Ovary (tissue), 7 donors: ENCODE measurements at regions not wholly inside any gene's neighbourhood (a gene's known extent, or its start where the extent isn't known, plus 50 kb on each side); places are given as distances from the start of the nearest gene placed in this dataset.

Experiments
- DNase-seq, 5 donors: peaks; one replicate each; pipeline ENCODE4 v3.0.0-alpha.2; 2019 to 2020
- H3K27ac ChIP-seq, 2 donors: fragments of 200-600 bp; one replicate each; pipeline versions ENCODE4 v1.5.1 to v1.8.0; 2019 to 2022
- H3K27me3 ChIP-seq: fragments of 200-600 bp; one replicate; pipeline ENCODE4 v1.8.0; 2022
- H3K36me3 ChIP-seq: fragments of 200-600 bp; sonication (generic); one replicate; pipeline ENCODE4 v1.5.1; 2019
- H3K4me1 ChIP-seq: one replicate; pipeline ENCODE4 v1.8.1; 2013; ENCODE audit warnings: mild to moderate bottlenecking, moderate library complexity; ENCODE audit not compliant: insufficient read depth
- H3K4me3 ChIP-seq: fragments of 200-600 bp; sonication (generic); one replicate; pipeline ENCODE4 v1.5.1; 2017
- H3K9me3 ChIP-seq, 2 donors: fragments of 200-600 bp in 1 of 2; sonication (generic) in 1 of 2; one replicate each; pipeline versions ENCODE4 v1.5.1 to v1.8.1; 2013 to 2019; ENCODE audit warnings: mild to moderate bottlenecking in 1 of 2, moderate library complexity in 1 of 2
- EP300 ChIP-seq: sonication (generic); formaldehyde crosslinking; IDR thresholded peaks from one replicate; pipeline ENCODE4 v1.6.1; 2017; ENCODE audit warnings: antibody characterized with exemption
- POLR2A ChIP-seq: fragments of 450-650 bp; IDR thresholded peaks from one replicate; pipeline ENCODE4 v1.6.1; 2017; ENCODE audit warnings: antibody characterized with exemption, mild to moderate bottlenecking, moderate library complexity
- WGBS, 3 donors: extraction: QIAGEN DNeasy Blood & Tissue Kit in 1 of 3; methylation state at CpG; one replicate each; pipeline versions ENCODE4 v1.1.5 to v1.1.7; 2013 to 2017; 5-methylcytosine and 5-hydroxymethylcytosine counted together
- intact Hi-C, 4 donors: fragments of 100-400 bp; cut with DNase I; formaldehyde crosslinking; loops; one replicate each; pipeline versions ENCODE4 v1.11.0 to v1.15.1; 2022 to 2023
- TF ChIP-seq, protein P1 (sequence below), 3 donors: fragments of 450-650 bp in 2 of 3; fragments of 200-600 bp in 1 of 3; IDR thresholded peaks; one replicate each; pipeline versions ENCODE4 v1.5.1 to v1.8.0; 2016 to 2022; ENCODE audit warnings: antibody characterized with exemption in 3 of 3, mild to moderate bottlenecking in 1 of 3
- donor health status: DM: no; HTN: no; CAD: no; lungs with moderate emphysema.
- donor health status: DM: no; HTN: no; CAD: no.
- donor health status: Bipolar disorder and iron deficiency.
- donor health status: DM: no; HTN: no; CAD: no.
- donor health status: DM: yes; HTN: yes; CAD: no.

DNA sequence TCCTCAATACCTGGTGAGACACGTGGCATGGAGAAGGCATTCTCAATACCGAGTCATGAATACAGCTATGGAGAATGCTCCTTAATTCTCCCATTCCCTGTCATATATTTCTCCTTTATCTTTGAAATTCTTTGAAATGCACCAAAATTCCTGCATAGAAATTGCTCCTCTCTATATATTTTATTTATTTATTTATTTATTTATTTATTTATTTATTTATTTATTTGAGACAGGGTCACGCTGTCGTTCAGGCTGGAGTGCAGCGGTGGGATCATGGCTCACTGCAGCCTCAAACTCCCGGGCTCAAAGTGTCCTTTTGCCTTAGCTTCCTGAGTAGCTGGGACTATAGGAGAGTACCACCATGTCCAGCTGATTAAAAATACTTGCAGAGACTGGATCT is 190.3 kb upstream of the MAF start:
- H3K4me3 ChIP-seq, result no peak overlapping the region
- H3K9me3 ChIP-seq, result no peaks in the 10 kb centered on the region
- H3K36me3 ChIP-seq, result no peaks in the 10 kb centered on the region
- DNase-seq, result no peak
- H3K27me3 ChIP-seq, result no peaks in the 10 kb centered on the region
- WGBS, 3 donors, result 80 to 97% (median 85%) methylated on average over 6 of the region's 6 CpGs
- intact Hi-C loops, result no loop called here
- TF ChIP-seq, protein P1, sequence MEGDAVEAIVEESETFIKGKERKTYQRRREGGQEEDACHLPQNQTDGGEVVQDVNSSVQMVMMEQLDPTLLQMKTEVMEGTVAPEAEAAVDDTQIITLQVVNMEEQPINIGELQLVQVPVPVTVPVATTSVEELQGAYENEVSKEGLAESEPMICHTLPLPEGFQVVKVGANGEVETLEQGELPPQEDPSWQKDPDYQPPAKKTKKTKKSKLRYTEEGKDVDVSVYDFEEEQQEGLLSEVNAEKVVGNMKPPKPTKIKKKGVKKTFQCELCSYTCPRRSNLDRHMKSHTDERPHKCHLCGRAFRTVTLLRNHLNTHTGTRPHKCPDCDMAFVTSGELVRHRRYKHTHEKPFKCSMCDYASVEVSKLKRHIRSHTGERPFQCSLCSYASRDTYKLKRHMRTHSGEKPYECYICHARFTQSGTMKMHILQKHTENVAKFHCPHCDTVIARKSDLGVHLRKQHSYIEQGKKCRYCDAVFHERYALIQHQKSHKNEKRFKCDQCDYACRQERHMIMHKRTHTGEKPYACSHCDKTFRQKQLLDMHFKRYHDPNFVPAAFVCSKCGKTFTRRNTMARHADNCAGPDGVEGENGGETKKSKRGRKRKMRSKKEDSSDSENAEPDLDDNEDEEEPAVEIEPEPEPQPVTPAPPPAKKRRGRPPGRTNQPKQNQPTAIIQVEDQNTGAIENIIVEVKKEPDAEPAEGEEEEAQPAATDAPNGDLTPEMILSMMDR (IDR thresholded peaks at IDR 0.05), result no peak
- TF ChIP-seq POLR2A, result no peak
- no peak for TF ChIP-seq EP300
- H3K4me1 ChIP-seq, result peaks cover 15% of the 10 kb centered on the region
- no peak overlapping the region for H3K27ac ChIP-seq

GRCh38 chr16:79788949-79789348 is 188.4 kb upstream of the MAF start:
- H3K36me3 ChIP-seq, result no peaks in the 10 kb centered on the region
- H3K4me3 ChIP-seq, result no peak overlapping the region
- H3K27ac ChIP-seq, result no peak overlapping the region
- TF ChIP-seq POLR2A (no peak), EP300 (no peak)
- TF ChIP-seq, protein P1 (IDR thresholded peaks at IDR 0.05), result no peak
- H3K4me1 ChIP-seq, result peaks cover 8% of the 10 kb centered on the region
- H3K27me3 ChIP-seq, result no peaks in the 10 kb centered on the region
- 75 to 91% (median 76%) methylated on average over 5 of the region's 5 CpGs for WGBS, 3 donors
- no peak for DNase-seq
- intact Hi-C loops, result no loop called here
- H3K9me3 ChIP-seq, result no peaks in the 10 kb centered on the region

DNA sequence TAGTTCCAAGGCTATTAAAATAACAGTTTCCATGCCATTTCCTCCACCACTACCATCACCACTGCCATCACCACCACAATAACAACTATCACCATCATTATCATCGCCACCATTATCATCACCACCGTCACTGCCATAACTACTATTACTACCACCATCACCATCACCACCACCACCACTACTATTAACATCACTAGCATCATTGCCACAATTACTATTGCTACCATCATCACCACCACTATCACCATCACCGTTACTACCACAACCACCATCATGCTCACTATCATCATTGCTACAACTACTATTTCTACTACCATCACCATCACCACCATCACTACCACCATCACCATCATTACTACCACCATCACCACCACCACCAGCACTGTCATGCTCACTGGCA is 185.9 kb upstream of the MAF start:
- no peaks in the 10 kb centered on the region for H3K27me3 ChIP-seq
- H3K27ac ChIP-seq, result no peak overlapping the region
- H3K4me1 ChIP-seq, result peaks cover 5% of the 10 kb centered on the region
- intact Hi-C loops, result no loop called here
- H3K9me3 ChIP-seq, result no peaks in the 10 kb centered on the region
- no peak for DNase-seq
- H3K4me3 ChIP-seq, result no peak overlapping the region
- WGBS, 3 donors, result 95 to 98% (median 97%) methylated on average over 3 of the region's 3 CpGs
- TF ChIP-seq POLR2A (no peak), EP300 (no peak)
- TF ChIP-seq, protein P1 (IDR thresholded peaks at IDR 0.05), result no peak
- H3K36me3 ChIP-seq, result no peaks in the 10 kb centered on the region

- intact Hi-C loops, result no loop called here
- Histone ChIP-seq H3K4me1 (peaks cover 2% of the 10 kb centered on the region), H3K4me3 (no peak overlapping the region), H3K27ac (no peak overlapping the region), H3K27me3 (no peaks in the 10 kb centered on the region), H3K9me3 (no peaks in the 10 kb centered on the region), H3K36me3 (no peaks in the 10 kb centered on the region)
- TF ChIP-seq EP300, result no peak
- TF ChIP-seq, protein P1 (IDR thresholded peaks at IDR 0.05), result no peak
- TF ChIP-seq POLR2A, result no peak
- WGBS, 3 donors, result 14 to 47% (median 21%) methylated on average over 5 of the region's 5 CpGs
- no peak for DNase-seq
These were observed 183.5 kb upstream of the MAF start for GRCh38 chr16:79784007-79784406.

DNA sequence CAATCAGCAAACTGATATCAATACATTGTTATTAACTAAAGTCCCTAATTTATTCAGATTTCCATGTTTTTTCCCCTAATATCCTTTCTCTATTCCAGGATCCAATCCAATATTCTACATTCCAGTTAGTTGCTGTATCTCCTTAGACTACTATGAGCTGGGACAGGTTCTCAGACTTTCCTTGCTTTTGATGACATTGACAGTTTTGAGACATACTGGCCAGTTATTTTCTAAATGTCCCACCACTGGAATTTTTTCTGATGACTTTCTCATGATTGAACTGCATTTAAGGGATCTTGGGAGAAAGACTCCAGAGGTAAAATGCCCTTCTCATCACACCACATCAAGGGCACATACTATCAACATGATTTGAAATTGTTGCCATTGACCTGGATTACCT is 177.1 kb upstream of the MAF start:
- Histone ChIP-seq H3K36me3 (no peaks in the 10 kb centered on the region), H3K27ac (no peak overlapping the region), H3K9me3 (no peaks in the 10 kb centered on the region), H3K4me1 (peaks cover 5% of the 10 kb centered on the region), H3K27me3 (no peaks in the 10 kb centered on the region), H3K4me3 (no peak overlapping the region)
- no peak for TF ChIP-seq EP300
- TF ChIP-seq, protein P1 (IDR thresholded peaks at IDR 0.05), result no peak
- no peak for TF ChIP-seq POLR2A
- no peak for DNase-seq
- intact Hi-C loops, result no loop called here
